ENCODE measurements at regions not wholly inside any gene's neighbourhood (a gene's known extent, or its start where the extent isn't known, plus 50 kb on each side); places are given as distances from the start of the nearest gene placed in this dataset.
"Not testable (repeated sequence)": the region's sequence is repeated elsewhere in the genome, so short reads cannot be mapped to it uniquely, and the experiment has no call there.

DNA sequence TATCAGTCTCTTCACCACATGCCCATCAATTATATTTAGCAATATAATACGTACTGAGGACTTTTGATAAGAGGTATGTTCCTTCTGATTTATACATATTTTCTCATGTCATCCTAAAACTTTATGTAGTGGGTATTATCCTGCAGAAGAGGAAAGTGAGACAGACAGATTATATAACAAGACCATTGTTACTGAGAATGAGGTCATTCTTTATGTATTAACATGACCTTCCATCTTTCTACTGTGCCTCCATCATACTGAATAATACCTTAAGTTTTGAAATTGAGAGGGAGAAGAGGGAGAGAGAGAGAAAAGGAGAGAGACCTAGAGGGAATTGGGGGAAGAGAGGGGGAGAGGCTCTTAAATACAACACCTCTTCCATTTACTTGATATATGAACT is 90.9 kb upstream of the CARMIL1 start:
- no peak for DNase-seq

DNA sequence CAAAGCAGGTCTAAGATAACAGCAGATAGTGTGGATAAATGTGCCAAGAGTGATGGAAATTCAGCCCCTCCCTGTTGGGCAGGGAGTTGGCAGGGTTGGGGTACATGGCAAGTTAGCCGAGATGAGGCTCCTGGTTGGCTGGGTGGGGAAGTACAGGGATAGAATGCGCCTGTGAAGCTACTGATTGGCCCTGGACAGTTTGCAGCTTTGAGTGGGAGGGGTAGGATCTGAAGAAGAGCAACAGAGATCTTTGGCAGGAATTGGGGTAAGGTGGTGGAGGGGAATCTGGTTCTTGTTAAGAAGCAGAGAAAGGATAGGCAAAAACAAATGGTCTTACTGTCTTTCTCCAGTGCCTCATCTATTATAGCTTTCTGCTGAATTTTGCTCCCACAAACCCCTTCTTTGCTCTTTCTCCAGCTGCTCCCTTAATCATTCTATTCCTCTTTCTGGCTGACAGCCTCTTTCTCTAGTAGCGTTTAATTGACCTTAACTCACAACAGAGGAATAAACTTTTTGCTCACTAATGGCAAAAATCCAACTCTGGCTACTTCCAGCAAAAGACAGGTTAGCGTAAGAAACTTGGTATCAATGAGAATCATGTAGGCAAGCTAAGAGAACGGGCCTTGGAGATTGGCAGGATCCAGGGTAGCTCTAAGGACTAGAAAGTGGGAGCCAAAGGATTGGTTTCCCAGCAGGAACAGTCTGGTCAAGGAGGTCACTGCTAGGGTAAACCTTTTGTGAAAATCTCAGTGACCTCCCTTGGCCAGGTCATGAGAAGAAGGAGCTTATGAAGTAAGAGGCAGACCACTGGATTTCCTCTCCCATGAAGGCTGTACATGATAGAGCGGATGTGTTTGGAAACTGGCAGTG is 86.3 kb upstream of the CARMIL1 start:
- DNase-seq, result no peak

DNA sequence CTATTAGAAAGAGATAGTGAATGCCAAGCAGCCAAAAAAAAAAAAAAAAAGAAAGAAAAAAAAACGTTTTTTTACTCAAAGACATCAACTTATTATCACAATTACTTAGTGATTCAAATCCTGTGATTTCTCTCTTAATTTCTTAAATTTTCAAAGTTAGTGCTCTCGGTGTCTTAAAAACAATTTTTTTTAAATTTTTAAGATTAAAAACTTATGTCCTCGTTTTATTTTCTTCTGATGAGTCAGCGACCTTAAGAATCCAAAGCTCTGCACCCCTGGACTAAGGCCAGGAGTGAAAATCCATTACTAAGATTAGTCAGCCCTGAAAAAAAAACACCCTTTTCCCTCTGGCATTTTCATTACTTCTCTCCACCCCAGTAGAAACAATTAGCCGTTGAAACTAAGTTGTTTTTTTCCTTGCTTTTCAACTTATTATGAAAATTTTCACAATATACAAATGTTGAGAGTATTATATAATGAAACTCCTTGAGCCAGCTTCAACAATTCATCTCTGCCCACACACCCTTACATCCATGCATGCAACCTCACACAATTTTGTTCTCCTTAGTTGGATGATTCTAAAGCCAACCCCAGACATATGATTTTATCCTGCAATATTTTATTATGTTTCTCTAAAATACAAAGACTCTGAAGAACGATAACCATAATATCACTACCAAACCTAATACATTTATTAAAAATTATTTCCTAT is 85.6 kb upstream of the CARMIL1 start:
- no peak for DNase-seq

DNA sequence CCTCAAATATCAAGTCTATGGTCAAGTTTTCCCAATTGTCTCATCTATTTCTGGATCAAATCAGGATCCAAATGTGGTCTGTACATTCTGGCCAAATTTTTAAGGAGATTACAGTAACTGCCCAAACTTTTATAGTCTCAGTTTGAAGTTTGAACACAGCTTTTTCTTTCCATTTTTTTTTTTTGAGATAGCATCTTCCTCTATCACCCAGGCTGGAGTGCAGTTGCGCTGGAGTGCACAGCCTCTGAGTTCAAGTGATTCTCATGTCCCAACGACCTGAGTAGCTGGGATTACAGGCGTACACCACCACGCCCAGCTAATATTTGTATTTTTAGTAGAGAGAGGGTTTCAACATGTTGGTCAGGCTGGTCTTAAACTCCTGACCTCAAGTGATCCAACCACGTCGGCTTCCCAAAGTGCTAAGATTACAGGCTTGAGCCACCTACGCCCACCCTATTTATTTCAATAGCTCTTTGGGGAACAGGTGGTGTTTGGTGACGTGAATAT is 84.9 kb upstream of the CARMIL1 start:
- no peak for DNase-seq

DNA sequence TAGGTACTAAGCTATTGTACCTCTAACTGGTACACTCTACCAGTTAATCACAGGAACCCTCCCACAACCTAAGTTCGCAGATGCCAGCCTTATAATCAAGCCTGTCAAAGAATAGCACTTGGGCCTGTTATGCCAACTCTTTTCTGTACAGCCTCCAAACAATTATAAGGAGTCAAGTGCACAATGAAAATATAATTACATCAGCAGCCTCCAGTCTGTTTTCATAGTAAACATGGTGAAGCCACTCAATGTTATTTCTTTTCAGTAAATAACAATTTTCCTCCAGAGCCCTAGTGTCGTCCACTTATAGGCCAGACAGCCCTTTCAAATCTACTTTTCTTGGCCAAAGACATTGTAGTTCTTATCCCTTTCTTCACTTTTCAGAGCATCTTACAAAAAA is 82.7 kb upstream of the CARMIL1 start:
- no peak for DNase-seq

DNA sequence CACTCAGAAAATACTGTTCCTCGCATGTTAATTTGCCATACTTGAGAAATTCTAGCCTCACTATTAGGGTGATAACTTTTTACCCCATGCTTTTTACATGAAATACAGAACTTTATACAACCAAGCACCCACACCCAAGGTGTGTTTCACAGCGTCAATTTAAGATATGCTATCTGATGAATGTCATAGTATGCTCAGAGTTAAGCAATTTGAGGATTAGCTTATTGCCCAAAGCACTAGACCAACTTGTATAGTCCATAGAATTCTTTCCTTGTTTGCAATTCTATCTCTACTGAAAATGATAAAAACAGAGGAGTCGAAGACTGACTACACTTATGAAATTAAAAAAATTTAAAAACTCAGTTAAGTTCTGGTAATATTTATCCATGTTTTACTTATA is 82.1 kb upstream of the CARMIL1 start:
- DNase-seq, result no peak

DNA sequence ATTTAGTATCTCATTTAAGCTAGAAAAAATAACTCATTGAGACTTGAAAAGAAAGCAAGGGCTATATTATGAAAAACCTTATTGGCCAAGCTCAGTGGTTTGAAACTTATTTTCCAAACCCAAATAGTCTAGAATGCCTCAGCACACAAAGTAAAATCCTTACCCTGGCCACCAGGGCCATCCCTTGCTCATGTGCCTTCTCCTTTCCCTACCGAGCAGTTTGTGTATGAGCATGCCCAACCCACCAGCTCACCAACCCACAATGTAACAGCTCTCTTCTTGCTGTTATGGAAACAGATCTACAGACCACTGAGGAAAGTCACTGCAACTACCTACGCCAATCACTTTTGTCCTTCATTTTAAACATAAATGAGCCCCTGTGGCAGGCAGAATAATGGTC is 79.6 kb upstream of the CARMIL1 start:
- no peak for DNase-seq

DNA sequence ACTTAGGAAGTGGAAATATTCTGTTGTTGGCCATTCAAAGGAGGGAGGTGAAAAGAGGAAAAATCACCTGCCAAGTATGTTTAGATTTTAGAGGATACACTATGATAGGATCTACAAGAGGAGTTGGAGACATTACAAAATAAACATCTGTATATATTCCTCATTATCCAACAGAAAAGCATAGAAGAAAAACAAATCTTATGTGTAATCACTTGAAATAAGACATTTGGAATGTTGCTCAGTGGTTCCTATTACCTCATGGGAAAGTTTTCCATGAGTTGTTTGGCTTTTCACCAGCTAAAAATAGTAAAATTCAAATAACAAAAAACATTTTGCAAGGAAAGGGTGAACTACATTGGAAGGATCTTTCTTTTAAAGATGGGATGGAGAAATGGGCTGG is 76.7 kb upstream of the CARMIL1 start:
- DNase-seq, result no peak

DNA sequence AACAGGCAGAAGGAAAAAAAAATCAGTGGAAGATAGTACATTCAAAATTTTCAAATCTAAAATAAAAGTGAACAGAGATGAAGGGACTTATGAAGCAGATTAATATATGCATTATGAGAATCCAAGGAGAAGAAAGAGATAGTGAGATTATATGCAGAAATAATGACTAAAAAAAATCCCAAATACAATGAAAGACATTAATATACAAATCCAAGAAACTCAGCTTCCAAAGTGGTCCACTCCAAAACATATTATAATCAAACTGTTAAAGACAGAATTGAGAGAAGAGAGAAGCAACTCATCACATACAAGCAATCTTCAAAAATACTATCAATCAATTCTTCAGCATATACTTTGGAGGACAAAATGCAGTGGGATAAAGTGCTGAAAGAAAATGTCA is 73.5 kb upstream of the CARMIL1 start:
- DNase-seq, result no peak

DNA sequence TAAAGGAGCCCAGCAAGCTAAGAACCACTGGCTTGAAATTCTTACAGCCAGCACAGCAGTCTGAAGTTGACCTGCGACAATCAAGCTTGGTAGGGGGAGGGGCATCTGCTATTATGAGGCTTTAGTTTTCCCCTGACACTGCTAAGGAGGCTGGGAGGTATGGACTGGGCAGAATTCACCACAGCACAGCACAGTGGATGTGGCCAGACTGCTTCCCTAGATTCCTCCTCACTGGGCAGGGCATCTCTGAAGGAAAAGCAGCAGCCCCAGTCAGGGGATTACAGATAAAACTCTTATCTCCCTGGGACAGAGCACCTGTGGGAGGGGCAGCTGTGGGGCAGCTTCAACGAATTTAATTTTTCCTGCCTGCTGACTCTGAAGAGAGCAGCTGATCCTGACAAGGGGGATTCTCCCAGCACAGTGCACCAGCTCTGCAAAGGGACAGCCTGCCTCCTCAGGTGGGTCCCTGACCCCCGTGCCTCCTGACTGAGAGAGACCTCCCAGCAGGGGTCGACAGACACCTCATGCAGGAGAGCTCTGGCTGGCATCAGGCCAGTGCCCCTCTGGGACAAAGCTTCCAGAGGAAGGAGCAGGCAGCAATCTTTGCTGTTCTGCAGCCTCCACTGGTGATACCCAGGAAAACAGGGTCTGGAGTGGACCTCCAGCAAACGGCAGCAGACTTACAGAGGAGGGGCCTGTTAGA is 71.6 kb upstream of the CARMIL1 start:
- DNase-seq, result not testable (repeated sequence)

DNA sequence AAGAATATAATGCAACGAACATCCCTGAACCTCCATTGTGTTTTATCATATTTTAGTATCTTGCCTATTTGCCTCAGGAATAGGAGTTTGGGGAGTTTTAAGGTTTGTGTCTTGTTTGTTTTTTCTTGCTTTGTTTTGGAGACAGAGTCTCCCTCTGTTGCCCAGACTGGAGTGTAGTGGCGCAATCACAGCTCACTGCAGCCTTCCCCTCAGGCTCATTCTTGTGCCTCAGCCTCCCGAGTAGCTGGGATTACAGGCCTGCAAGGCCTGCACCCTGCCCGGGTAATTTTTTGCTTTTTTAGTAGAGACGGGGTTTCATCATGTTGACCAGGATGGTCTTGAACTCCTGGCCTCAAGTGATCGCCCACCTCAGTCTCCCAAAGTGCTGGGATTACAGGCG is 63.3 kb upstream of the CARMIL1 start:
- no peak for DNase-seq

DNA sequence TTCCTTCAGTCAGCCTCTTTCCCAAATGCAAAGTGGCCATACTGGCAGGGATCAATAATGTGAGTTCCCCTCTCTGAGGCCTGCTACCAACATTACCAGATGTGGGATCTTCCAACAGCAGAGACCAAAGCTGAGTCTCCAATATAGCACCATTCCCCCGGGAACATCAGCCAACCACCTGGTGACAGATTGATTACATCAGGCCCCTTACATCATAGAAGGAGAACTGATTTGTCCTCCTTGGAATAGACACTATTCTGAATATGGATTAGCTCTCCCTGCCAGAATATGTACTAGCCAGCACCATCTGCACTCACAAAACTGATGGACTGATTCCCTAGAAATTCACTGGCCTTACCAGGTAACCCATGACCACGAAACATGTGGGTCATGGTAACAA is 61.9 kb upstream of the CARMIL1 start:
- no peak for DNase-seq

DNA sequence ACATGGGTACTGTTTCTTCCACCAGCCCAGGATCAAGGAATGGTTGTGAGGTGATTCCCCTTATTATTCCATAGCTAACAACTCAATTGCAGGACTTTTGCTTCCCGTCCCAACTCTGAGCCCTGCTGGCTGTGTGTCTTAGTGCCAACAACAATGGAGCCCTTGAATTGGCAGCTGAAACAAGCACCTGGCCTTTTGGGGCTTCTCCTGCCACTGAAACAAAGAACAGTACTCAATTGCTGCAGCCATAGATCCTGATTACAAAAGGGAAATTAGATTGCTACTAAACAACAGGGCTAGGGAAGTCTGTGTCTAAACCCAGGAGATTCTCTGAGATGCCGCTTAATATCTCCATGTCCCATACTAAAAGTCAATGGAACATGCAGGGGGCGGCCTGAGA is 61.3 kb upstream of the CARMIL1 start:
- DNase-seq, result no peak

DNA sequence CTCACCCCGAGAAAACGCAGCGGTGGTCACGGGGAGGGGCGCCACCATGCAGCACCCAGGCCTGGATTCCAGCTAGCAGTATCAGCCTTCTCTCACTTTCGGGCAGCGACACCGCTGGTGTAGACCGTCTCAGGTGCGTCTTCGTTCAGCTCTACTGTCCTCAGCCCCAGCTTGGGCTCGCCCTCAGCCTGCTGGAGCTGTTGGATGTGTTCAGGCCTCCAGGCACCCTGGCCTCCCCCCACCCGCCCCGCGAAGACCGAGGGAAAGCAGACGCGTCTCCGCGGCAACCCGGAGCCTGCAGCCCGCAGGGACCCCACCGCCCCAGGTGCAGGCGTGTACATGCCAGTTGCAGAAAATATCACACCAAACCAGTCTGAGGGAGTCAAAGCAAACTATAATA is 60.8 kb upstream of the CARMIL1 start:
- DNase-seq, result no peak

DNA sequence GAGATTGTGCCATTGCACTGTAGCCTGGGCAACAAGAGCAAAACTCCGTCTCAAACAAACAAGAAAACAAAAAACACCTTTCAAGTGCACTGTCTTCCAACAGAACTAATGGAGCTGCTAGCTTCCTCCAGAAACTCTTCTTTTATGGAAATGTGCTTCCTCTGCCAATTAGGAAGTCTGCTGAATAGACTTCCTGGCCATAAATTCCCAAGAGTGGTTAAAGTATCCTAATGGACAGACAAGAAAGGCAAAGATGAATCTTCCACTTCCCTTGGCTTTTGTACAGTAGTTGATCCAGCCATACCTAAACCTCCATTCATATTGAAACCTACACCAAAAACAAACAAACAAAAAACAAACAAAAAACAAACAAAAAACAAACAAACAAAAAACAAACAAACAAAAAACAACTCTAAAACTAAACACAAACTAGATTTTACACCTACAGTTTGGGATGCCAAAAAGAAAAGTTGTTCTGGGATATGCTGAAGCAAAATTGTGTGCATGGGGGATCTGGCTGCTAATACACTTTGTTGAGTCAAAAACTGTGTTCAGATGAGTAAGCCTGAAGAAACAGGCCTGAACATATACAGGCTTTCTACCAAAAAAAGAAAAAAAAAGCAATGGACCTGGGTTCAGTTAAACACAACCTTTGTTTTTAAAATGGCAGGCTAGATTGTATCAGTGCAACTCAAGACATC is 59.8 kb upstream of the CARMIL1 start:
- no peak for DNase-seq

DNA sequence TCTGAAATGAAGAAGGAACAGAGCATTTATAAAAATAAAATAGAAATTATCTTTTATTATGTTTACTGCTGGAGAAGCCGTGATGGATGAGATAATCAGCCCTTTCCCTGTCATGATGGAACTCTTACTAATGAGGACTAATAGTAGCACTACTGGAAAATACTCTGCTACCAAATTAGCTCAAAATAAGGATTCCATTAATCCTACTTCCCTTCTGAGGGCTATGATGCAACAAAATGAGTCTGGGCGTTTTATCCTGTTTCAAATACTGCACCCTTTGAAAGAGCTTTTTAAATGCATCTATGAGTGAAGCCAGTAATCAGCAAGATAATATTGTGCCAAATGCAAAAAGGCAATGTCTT is 59.3 kb upstream of the CARMIL1 start:
- DNase-seq, result no peak

DNA sequence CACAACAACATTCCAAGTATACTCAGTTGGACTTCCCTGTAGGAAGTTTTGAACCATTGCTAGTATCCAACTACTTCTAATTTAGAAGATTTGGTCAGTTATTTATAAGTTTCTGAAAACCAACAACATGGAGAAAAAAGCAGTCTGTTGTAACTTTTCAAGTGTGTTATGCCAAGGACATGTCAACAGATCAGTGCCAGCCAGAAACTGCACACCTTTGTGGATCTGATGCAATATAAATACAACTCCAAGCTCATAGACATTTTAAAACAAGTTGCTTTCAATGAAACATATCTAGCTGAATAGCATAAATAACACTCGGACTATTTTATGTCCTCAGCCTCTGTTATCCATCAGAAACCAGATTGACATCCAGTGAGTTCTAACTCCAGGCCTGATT is 58.3 kb upstream of the CARMIL1 start:
- no peak for DNase-seq

DNA sequence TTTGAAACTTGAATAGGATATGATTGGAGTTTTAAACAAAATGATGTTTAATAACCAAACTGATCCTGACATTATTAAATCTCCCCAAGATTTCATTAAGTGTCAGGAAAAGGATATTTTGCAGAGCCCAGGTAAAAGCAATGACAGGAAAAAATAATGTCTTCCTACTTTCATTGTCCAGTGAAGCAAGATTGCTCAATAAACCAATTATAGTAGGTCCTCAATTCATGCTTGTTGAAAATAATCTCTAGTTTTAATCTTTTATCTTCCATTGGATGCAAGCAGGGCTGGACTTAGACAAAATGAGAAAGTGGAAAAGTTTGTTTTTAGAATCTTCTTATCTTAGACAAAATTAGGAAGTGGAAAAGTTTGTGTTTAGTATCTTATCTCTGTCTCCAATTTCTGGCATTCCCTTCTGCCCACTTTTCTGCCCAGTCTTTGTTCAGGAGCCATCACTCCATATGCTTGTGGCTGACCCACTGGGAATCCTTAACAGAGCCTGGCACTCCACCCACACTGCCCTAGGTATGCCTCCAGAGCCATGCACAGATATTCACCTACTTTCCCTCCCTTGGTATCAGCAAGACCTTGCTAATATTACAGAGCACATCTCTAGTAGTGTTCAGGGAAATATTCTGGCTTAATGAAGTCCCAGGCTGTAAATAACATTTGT is 57.0 kb upstream of the CARMIL1 start:
- no peak for DNase-seq

DNA sequence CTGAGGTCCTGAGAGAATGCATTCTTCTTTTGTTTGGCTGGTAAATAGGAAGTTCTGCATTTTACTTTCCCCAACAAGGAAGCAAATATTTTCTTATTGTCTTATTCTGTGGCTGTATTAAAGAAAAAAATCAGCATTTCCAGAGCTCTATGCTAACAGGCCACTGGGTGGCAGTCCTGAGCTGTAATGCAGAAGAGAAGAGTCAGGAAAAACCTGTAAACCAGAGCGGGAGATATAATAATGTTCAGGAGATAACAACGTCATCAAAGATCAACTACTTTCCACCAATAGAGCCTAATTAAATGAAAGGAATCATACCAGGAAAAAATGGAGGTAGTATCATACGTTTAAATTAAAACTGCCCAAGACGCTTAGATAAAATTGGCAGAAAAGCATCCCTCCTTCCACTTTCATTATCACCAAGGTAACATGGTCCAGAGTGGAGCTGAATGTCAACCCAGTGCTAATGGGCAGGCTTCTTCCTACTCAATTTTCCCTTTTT is 55.6 kb upstream of the CARMIL1 start:
- peak; percentile 22 for DNase-seq

DNA sequence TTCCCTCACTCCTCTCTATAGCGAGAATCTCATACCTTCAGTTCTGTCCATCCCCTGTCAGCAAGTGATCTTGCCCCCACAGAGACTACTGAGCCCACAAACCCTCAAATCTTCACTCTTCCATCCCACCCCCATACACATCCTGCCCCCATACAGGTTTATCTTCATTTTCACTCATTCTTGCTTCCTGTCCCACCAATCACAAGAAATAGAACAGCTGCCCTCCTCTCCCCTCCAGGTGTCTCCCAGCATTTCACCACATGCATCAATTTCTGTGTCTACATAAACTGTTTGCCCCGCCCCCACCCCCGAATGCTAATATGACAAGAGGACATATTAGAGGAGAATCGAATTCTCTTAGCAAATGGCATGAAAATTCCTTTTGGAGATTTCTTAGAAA is 54.9 kb upstream of the CARMIL1 start:
- DNase-seq, result no peak

DNA sequence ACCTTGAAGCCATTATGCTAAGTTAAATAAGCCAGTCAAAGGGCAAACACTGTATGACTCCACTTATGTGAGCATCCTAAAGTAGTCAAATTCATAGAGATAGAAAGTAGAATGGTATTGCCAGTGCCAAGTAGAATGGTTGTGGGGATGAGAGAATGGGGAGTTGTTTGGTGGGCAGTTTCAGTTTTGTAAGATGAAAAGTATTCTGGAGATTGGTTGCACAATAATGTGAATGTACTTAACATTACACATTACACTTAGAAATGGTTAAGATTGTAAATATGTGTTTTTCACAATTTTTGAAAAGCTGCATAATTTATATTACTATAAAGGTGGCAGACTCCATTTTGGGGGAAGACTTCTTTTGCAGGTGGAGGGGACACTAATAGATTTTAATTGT is 51.3 kb upstream of the CARMIL1 start:
- DNase-seq, result no peak

Data from occipital lobe (tissue), 1 donor.